ENCODE measurements at regions not wholly inside any gene's neighbourhood (a gene's known extent, or its start where the extent isn't known, plus 50 kb on each side); places are given as distances from the start of the nearest gene placed in this dataset.
"Not testable (repeated sequence)": the region's sequence is repeated elsewhere in the genome, so short reads cannot be mapped to it uniquely, and the experiment has no call there.

DNA sequence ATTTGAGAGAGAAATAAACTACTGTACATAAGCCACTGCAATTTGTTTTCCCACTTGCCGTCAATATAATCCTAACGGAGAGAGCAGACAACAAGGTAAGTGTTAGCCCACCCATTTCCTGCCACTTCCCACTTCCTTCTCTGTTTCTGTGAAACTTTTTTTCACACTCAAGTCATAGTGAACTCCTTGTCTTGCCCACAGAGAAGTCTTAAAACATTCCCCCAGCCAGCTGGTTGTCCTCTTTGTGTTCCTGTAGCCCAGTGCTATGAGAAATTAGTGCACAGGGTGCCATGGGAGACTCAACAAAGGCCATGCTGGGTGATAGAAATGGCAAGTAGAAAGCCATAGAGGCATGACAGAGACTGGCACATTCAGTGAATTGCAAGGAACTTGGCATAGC, 208.6 kb downstream of the BLID start:
- no peaks in the 10 kb centered on the region for H3K9me3 ChIP-seq
- H3K27ac ChIP-seq = no peak overlapping the region
- no peaks in the 10 kb centered on the region for H3K36me3 ChIP-seq
- DNase-seq (no peak), ATAC-seq (no peak)
- TF ChIP-seq POLR2A (IDR thresholded peaks at IDR 0.05) = no peak
- TF ChIP-seq CTCF (IDR thresholded peaks at IDR 0.05 in 4 of 5, conservative IDR thresholded peaks at IDR 0.05 in 1 of 5) = no peak
- in situ Hi-C loops (cut with MboI; ENCODE audit: low sequenced_read_pairs in 4 of 4) = loop anchor here in 1 of 4 donors (10.0 kb wide), 1 partner anchor 63 kb away; no protein-coding TSS in a partner anchor
- no peak overlapping the region for H3K4me3 ChIP-seq
- intact Hi-C loops (cut with DNase I; ENCODE audit: low total_unique reads) = no loop called here
- H3K4me1 ChIP-seq = no peaks in the 10 kb centered on the region
- no peaks in the 10 kb centered on the region for H3K27me3 ChIP-seq

DNA sequence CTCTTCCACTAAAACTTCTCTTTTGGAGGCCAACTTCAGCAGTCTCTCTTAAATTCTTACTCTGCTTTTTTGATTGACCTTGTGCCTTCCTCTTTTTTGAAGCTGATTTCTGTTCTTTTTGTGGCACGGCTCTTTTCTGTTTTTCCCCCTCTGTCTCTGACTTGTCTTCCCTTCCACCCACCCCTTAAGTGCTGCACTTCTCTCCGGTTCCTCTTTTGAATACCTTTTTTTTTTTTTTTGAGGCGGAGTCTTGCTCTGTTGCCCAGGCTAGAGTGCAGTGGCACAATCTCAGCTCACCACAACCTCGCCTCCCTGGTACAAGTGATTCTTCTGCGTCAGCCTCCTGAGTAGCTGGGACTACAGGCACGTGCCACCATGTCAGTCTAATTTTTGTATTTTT, 211.9 kb downstream of the BLID start:
- DNase-seq (peak in 1 of 2 donors; percentile 15), ATAC-seq (no peak)
- TF ChIP-seq CTCF (IDR thresholded peaks at IDR 0.05 in 4 of 5, conservative IDR thresholded peaks at IDR 0.05 in 1 of 5) = no peak
- TF ChIP-seq POLR2A (IDR thresholded peaks at IDR 0.05) = no peak
- in situ Hi-C loops (cut with MboI; ENCODE audit: low sequenced_read_pairs in 4 of 4) = loop anchor here in 1 of 4 donors (10.0 kb wide), 1 partner anchor 59 kb away; no protein-coding TSS in a partner anchor
- intact Hi-C loops (cut with DNase I; ENCODE audit: low total_unique reads) = no loop called here
- H3K27me3 ChIP-seq = no peaks in the 10 kb centered on the region
- H3K4me1 ChIP-seq = no peaks in the 10 kb centered on the region
- no peak overlapping the region for H3K27ac ChIP-seq
- H3K4me3 ChIP-seq = no peak overlapping the region
- H3K9me3 ChIP-seq = no peaks in the 10 kb centered on the region
- H3K36me3 ChIP-seq = no peaks in the 10 kb centered on the region

- no peak for ATAC-seq
- no peaks in the 10 kb centered on the region for H3K27me3 ChIP-seq
- no peak overlapping the region for H3K4me3 ChIP-seq
- H3K9me3 ChIP-seq = no peaks in the 10 kb centered on the region
- H3K27ac ChIP-seq = no peak overlapping the region
- TF ChIP-seq POLR2A (IDR thresholded peaks at IDR 0.05) = no peak
- no peak for TF ChIP-seq CTCF (IDR thresholded peaks at IDR 0.05 in 4 of 5, conservative IDR thresholded peaks at IDR 0.05 in 1 of 5)
- intact Hi-C loops (cut with DNase I; ENCODE audit: low total_unique reads) (no loop called here), in situ Hi-C loops (cut with MboI; ENCODE audit: low sequenced_read_pairs in 4 of 4) (loop anchor here in 1 of 4 donors (10.0 kb wide), 1 partner anchor 57 kb away; no protein-coding TSS in a partner anchor)
- no peak for DNase-seq
- H3K4me1 ChIP-seq = no peaks in the 10 kb centered on the region
- no peaks in the 10 kb centered on the region for H3K36me3 ChIP-seq
Measured at GRCh38 chr11:121901886-121902285, 214.1 kb downstream of the BLID start.

DNA sequence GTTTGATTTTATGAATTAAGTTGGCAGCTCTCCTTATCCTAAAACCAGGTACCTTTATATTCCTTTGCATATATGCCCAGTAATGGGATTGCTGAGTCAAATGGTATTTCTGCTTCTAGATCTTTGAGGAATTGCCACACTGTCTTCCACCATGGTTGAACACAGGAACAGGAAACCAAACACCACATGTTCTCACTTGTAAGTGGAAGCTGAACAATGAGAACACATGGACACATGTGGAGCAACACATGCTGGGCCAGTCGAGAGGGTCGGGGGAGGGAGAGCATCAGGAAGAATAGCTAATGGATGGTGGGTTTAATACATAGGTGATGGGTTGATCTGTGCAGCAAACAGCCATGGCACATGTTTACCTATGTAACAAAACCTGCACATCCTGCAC, 214.6 kb downstream of the BLID start:
- H3K27ac ChIP-seq; H3K4me1 ChIP-seq; H3K4me3 ChIP-seq; H3K27me3 ChIP-seq; ATAC-seq; intact Hi-C loops (cut with DNase I; ENCODE audit: low total_unique reads); DNase-seq; H3K36me3 ChIP-seq; H3K9me3 ChIP-seq: not testable (repeated sequence)
- in situ Hi-C loops (cut with MboI; ENCODE audit: low sequenced_read_pairs in 4 of 4) = loop anchor here in 1 of 4 donors (10.0 kb wide), 1 partner anchor 57 kb away; no protein-coding TSS in a partner anchor

- no peaks in the 10 kb centered on the region for H3K9me3 ChIP-seq
- TF ChIP-seq POLR2A (IDR thresholded peaks at IDR 0.05) (no peak), CTCF (IDR thresholded peaks at IDR 0.05 in 4 of 5, conservative IDR thresholded peaks at IDR 0.05 in 1 of 5) (no peak)
- in situ Hi-C loops (cut with MboI; ENCODE audit: low sequenced_read_pairs in 4 of 4) = no loop called here
- no peaks in the 10 kb centered on the region for H3K27me3 ChIP-seq
- no peak overlapping the region for H3K27ac ChIP-seq
- no peak overlapping the region for H3K4me3 ChIP-seq
- H3K4me1 ChIP-seq = no peaks in the 10 kb centered on the region
- intact Hi-C loops (cut with DNase I; ENCODE audit: low total_unique reads) = no loop called here
- DNase-seq = no peak
- no peak for ATAC-seq
- H3K36me3 ChIP-seq = no peaks in the 10 kb centered on the region
Measured at GRCh38 chr11:121899520-121899919, 216.5 kb downstream of the BLID start.
